SIG-M5 (cell line): ENCODE measurements at regions not wholly inside any gene's neighbourhood (a gene's known extent, or its start where the extent isn't known, plus 50 kb on each side); places are given as distances from the start of the nearest gene placed in this dataset.

Experiments used
- DNase-seq: peaks from one replicate; lab custom pipeline; 2025; lab: John Stamatoyannopoulos, UW

DNA sequence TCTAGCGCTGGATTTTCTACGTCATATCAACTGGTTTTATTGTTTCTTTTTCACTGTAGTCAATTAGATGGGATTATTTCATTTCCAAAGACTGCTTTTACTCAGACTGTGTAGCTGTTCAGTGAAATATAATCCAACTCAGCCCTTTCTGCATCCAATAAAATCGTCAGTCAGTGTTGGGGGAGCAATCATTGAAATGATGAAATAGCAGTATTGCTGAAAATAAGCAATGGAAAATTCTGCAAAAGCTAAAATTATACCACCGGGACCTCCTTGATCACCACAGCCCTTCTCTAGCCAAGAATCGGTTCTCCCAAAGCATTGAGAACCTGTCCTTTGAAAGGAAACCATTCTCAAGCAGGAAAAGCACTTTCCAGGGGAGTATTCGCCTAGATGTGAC, 243.1 kb upstream of the TENM3 start:
- DNase-seq, result no peak

DNA sequence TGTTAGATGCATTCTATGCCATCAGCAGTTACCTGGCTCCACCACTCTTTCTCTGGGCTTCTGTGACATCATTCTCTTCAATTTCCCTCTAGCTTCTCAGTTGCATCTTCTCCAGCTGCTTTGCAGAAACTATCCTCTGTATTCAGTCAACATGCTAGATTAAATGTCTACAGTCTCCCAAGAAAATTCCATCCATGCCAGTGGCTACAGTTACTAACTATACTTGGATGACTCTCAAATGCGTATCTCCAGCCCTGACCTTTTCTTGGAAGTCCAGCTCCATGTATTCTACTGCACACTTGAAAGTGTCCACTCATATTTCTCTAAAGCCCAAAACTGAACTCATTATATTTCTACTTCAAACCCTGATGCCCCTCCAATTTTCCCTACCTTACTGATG, 232.3 kb upstream of the TENM3 start:
- DNase-seq, result no peak

DNA sequence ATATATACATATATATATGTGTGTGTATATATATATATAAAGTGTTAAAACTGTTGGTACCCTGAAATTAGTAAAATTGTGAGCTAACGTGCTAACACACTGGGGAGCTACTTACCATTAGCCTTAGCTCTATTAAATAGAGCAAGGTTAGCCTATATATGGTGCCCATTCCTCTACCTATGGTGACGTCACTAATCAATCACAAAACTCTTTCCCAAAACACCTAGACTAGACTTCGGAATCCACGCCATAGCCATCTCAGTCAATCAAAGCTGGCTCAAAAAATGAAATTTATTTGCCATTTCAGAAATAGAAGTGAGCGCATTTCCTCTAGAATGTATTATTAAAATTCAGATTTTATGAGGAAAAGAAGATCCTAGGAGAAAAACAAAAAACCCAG, 229.0 kb upstream of the TENM3 start:
- DNase-seq, result no peak

DNA sequence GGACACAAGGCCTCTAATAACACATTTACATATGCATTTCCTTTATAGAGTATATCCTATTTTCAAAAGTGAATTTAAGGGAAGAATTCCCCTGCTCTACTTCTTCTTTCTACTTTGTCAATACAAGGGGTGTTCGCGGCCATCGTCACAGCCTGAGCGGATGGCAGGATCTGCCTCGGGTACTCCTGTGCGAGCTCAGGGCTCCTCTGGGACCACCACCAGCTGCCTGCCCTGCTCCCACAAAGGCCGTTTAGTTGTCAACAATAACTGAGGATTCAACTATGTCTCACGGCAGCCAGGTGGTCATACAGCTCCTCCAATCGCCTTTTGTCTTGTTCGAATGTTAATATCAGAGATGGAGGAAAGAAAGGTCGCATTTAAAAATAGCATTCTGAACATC, 228.2 kb upstream of the TENM3 start:
- no peak for DNase-seq

DNA sequence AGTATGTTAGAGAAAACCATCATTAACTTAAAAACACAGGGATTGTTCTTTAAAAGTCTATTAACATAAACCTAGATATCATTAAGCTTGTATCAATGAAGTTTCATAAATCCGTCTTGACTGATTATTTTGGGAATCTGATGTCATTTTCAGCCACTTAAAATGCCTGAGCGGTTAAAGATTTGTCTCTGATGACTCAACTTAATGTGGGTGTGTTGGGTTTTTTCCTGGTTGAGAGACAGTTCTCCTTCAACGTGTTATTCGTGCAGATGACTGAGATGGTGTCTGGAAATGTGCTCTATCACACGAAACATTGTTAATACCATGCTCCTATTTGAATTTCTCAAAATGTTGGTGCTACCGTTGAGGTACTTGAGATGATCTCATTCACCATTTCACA, 227.3 kb upstream of the TENM3 start:
- no peak for DNase-seq

DNA sequence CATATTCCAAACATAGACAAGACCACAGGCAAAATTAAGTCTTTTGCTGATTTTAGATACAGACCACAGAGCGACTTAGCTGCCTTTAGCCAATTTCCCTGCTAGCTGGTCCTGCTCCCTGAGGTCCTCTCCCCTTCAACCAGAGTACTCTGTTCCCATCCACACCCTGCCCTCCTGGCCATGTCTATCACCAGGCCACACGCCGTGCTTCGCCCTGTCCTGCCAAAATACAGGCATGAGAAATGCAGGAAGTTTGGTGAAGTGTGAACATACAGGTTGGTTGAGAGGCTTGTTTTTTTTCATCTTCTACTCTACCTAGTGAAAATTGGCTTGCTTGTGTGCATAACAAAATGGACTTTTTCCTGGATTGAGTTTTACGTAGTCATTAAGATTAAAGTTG, 226.2 kb upstream of the TENM3 start:
- no peak for DNase-seq

DNA sequence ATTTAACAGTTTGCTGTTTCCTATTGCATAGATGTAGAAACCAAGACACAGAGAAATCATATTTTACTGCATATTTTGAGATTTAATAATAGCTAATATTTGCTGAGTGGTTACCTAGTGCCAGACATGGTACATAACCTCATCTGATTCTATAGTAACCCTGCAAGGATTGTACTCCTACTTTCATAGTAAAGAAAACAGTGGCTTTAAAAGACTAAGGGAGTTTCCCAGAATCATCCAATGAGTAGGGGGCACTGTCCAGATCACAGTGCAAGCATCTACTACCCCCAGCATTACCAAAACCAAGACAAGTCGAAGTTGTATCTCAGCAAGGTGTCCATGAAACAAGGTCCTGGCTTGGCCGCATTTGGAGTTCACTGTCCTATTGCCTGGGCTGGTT, 224.5 kb upstream of the TENM3 start:
- no peak for DNase-seq

DNA sequence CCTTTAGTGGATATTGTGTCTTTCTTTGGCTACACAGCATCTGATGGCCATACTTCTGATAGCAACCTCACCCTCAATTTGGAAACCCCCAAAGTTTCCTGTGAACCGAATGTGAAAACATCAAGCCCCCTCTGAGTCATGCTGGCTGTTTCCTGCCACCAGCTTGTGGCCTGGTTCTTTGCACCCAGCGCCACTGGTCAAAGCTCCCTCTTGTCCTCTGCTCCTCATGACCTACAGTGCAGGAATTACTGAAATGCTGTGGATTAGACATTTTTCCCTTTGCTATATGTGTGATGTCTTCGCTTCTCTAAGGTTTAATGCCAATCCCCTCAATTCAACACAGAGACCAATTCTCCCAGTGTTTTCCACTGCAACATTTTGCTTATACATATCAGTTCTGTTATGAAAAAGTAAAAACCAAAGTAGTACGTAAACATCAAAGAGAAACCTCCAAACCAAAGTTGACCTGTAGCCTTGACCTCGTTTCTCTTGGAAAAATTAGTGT, 224.0 kb upstream of the TENM3 start:
- DNase-seq, result no peak

DNA sequence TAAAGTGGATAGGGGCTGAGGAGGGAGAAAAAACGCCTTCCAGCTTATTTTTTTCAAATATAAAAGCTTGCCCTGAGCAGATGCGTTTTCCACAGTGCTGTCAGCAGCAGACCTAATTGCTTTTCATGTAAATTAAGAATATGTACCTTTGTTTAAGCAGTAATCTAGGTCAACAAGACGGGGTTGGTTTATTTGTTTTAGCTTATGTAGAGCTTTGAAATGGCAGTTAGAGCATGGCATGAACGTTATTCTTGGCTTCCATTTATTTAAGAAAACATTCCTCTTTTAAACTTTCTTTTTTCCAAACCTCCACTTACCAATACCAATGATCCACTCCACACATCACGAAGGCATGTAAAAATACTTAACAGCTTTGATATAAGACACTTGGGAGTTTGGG, 220.3 kb upstream of the TENM3 start:
- no peak for DNase-seq

DNA sequence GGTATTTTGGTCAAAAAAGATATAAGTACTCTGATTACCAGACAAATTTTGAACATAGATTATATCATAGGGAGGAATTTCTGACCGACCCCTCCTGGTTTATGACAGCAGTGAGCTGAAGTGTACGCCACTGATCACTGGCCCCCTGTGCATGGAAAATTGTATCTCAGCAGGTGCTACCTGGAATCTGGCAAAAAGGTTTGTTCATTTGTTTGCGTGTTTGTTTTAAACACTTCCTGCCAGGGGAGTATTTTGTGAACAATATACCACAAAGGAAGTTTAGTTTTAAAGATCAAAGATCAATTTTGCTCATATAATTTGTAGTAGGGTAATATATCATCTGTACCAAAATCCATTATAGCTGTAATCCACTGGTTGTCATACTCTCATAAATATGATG, 219.7 kb upstream of the TENM3 start:
- DNase-seq, result no peak

DNA sequence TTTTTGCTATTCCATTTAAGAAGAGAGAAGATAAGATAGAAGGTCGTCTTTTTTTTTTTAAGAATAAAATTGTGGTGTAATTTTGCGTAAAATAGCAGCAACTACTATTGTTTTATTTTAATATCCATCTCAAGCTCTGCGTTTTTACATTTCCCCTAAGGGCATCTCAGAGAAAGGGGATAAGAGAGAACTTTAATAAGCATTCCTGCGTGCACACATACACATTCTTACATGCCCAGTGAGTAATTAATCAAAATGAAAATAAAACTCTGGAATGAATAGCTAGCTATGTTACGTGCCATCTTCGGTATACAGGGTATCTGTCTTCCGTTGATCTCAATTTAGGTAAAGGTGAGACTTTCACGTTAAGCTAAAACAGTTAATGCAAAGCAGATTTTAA, 200.3 kb upstream of the TENM3 start:
- no peak for DNase-seq

DNA sequence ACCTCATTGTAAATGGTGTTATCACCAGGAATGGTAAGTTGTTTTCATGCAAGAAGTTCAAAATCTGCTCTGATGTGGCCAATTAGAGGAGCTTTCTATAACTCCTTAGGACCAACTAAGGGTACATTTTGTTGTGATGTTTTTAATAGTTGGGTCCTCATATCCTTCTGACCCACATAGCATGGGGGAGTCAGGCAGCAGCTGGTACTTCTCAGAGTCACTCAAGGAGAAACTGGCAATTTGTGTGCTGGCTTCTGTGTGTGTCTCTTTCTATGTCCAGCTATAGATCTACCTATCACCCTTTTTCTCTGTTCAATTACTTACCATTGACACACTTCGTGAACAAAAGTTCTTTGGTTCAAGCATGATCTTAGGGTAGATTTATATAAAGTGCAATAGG, 194.3 kb upstream of the TENM3 start:
- DNase-seq, result no peak

DNA sequence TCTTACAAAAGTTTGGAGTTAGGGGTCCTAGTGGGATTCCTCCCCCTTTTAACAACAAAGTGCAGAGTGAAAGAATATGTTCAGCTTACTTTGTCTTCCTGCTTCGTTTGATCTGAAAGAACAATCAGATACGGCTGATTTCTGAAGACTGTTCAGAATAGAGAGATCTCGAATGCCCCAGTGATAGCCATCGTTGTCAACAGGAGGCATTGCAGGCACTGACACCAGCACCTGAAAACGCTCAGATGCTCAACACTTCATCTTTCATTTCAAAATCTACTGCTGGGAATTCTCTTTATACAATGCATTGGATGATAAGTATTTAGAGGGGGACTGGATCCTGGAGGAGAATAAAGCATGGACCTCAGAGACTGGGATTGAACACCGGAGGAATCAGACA, 186.3 kb upstream of the TENM3 start:
- no peak for DNase-seq

DNA sequence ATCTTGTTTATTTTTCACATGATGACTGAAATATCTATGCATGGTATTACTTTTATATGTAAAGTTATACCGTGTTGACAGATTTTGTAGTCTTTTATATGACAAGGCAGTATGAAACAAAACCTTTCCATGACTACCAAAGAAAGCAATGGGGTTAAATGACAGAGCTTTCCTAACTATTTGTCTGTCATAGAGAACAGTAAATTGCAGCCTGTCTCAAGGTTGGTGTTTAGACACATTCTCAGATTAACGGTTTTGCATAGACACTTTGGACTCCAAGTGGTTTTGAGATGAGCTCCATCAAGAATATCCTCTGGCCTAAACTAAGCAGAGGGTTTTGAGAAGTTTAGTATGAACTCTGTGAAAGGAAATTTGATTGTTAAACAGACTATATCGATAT, 180.7 kb upstream of the TENM3 start:
- DNase-seq, result no peak

DNA sequence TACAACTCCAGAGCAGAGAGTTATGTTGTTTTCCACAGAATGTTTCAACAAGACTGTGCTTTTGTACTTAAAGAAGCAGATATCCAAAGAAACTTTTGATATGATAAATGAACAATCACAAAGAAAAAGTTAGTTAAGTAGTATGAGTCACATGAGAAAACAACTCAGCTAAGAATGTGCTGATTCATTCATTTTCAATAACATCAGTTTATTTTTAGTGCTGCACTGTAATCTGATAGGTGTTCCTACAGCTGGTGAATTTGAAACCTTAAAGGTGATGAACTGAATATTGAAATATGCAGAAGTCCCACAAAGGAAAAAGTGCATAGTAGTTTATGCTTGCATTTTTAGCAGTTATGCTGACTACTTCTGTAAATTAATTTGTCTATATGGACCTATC, 180.3 kb upstream of the TENM3 start:
- DNase-seq, result no peak

DNA sequence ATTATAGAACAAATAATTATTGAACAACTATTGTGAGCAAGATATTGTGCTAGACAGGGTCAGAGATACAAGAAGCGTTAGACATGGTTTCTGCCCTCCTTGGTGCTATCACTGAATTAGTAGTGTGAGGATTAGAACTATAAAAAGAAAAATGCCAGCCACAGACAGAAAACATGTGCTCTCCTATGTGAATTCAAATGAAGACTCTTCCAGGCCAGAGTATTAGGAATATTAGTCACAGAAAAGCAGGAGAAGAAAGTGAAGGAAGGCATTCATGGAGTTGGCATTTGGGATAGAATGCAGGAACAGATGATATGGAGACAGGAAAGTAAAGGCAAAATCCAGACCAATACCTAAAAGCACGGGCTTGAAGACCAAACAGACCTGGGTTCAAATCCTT, 179.6 kb upstream of the TENM3 start:
- DNase-seq, result no peak

DNA sequence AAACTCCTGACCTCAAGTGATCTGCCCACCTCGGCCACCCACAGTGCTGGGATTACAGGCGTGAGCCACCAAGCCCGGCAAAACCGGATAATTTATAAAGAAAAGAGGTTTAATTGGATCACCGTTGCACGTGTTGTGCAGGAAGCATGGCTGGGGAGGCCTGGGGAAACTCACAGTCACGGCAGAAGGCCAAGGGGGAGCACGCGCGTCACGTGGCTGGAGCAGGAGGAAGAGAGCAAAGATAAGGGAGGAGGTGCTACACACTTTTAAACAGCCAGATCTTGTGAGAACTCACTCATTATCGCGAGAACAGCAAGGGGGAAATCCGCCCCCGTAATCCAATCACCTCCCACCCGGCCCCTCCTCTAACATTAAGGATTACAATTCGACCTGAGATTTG, 177.9 kb upstream of the TENM3 start:
- DNase-seq, result no peak

DNA sequence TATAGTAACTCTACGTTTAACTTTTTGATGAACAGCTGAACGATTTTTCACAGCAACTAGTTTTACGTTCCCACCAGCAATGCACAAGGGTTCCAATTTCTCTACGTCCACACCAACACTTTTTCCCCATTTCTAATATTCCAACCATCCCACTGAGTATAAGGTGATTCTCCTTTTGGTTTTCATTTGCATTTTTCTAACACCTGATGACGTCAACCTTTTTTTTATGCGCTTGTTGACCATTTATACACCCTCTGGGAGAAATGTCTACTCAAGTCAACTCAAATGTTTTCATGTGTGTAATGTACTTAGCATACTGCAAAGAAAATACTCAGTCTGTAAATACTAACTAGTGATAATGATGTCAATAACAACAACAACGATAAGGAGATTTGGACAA, 177.2 kb upstream of the TENM3 start:
- DNase-seq, result no peak

DNA sequence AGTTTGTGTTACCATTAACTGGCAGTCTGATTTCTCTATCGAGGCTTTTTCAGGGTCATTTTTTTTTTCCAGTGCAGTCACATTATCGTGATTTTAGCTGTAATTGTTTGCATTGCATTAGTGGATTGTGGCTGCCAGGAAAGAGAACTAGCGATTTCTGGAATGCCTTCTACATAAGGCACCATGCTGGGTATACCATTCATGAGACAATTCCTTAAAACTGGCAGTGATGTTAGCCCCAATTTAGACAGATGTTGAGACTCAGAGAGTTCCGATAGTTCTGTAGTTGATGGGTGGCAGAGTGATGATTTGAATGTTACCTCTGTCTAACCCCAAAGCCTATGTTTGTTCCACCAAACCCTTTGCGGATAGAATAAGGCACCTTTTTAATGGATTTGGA, 175.4 kb upstream of the TENM3 start:
- no peak for DNase-seq

DNA sequence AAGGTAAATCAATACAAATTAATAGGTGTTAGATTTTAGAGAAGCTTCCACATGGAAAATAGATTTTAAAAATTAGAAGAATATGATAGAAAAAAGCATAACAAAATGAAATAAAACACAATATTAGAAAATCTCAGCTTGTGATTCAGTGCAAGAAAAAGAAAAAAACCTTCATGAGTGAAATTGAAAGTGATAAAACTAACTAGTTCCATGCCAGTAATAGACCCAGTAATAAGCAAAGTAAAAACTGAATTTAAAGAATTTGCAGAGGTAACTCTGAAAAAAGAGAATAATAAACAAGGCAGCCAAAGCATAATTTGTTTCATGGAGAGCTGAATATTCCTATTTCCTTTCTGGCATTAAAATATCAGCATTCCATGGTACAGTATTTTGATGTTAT, 174.3 kb upstream of the TENM3 start:
- DNase-seq, result no peak

DNA sequence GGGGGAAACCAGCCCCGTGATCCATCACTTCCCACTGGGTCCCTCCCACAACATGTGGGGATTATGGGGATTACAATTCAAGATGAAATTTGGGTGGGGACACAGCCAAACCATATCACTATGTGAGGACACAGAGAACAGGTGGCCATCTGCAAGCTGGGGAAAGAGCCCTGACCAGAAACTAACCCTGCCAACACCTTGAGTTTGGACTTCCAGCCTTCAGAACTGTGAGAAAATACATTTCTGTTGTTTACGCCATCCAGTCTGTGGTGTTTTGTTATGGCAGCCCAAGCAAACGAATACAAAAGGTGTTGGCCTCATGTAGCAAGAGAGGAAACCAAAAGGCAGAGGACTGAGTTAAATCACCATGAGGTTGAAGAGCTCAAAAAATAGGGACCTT, 169.9 kb upstream of the TENM3 start:
- no peak for DNase-seq

DNA sequence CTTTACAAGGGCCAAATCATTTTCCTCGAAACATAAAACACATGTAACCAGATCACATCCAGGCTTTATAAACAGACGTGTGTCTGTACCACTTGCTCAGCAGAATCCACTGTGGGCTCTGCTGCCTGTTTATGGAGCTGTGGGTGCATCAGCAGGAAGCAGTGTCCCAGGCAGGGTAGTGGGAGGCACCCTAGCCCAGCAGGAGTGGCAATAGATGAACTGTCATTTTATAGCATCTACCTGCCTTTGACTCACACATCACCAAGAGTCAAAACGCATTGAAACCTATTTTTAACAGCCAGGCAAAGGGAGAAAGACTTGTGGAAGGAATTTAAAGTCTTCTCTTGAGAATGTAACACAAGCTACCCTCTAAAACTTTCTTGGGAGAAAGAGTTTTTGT, 169.1 kb upstream of the TENM3 start:
- DNase-seq, result no peak

DNA sequence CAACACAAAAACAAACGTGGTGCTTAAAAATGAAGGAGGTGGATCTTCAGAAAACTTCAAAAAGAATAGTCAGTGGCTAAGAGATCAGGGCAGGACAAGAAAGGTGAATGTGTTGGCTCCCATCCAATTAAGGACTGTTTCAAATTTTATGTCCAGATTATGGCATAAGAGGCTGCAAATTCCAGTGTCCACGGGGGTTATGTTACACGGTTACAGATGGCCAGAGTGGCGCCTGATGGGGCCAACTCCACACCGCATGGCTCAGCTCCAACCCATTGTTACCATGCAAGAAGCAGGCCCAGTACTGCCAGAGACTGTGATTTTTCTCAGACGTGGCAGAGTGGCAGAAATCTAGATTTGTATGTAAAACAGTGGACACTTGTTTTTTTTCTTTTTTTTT, 168.4 kb upstream of the TENM3 start:
- no peak for DNase-seq

DNA sequence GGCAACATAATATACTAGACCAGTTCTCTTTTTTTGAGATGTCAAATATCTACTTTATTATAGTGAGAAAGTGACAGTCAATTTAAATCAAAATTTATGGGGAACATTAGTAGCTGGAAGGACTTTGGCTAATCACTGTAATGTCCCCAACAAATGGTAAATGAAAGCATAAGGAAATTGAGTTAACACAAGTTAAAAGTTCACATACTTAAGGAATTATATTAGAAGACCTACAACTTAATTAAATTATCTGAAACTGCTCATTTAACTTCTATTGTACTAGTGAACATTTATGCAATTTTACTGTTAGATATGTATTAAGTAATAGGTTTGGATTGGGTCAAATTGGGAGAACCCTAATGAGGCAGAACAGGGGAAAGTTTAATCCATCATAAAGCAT, 160.3 kb upstream of the TENM3 start:
- DNase-seq, result no peak

DNA sequence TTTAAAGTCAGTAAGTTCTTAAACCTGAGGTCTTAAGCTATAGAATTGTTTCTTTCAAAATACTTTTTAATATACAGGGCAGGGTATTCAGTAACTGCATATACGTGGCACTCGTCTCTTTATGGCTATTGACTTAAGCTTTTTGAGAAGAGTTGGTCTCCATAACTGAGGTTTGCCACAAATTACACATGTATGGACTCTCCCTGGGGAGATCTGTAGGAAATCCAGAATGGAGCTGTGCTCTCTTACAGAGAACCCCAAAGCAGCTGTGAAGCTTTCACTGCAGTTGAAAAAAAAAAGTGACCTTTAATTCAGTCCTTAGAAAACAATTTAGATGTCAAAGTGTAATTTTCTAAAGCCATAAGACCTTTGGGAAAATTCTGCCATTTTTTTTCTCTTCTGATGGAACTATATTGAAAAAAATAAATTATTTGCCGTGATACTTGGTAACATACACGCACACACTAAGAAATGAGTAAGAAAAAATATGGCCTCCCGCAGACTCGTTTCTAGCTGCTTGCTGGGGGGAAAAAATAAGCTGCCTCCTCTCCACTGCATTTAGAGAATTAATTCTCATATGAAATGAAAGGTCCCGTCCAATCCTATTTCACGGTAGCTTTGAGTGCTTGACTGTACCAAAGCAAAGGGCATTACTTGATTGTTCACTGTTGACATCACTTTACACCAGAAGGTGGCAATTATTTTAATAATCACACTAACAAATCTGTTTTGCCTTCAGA, 159.4 kb upstream of the TENM3 start:
- no peak for DNase-seq
